Gastroesophageal sphincter (tissue), 3 donors: ENCODE measurements at regions not wholly inside any gene's neighbourhood (a gene's known extent, or its start where the extent isn't known, plus 50 kb on each side); places are given as distances from the start of the nearest gene placed in this dataset.

Source experiments
- POLR2A ChIP-seq, 2 donors: fragments of 450-650 bp; IDR thresholded peaks; one replicate each; pipeline ENCODE4 v1.6.1; 2017; ENCODE audit warnings: antibody characterized with exemption in 2 of 2, mild to moderate bottlenecking in 2 of 2, moderate library complexity in 1 of 2
- TF ChIP-seq, protein P1 (sequence below), 4 experiments: fragments of 200-600 bp in 2 of 4; fragments of 450-650 bp in 2 of 4; sonication (generic) in 1 of 4; IDR thresholded peaks; one replicate each; pipeline ENCODE4 v1.5.1; 2017 to 2019; ENCODE audit warnings: antibody characterized with exemption in 4 of 4, mild to moderate bottlenecking in 2 of 4, moderate library complexity in 2 of 4

DNA sequence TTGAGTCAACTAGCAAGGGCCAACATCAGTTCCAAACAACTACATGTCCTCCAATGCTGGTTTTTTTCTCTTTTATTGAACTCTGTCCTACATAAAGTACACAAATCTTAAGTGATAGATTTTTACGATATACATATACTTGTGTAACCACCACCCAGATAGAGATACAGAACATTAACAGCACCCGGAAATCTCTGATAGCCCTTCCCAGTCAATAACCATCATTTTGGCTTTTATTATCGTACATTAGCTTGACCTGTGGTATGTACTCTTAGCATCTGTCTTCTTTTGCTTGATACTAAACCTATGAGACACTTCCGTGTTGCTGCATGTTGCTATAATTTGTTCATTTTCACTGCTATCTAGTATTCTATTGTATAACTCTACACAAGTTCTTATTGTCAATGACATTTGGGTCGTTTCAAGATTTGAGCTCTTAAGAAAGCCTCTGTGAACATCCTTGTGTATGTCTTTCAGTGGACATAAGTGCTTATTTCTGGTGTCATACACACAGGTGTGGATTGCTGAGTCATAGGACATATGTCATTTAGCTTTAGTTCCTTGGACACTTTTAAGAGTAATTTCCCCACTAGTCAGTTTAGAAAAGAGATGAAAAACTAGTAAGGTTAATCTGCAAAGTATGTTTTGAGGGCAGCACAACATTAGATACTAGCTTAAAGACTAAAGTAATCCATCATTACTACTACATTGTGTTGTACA is 111.1 kb downstream of the PRLHR start:
- TF ChIP-seq POLR2A (IDR thresholded peaks at IDR 0.05), result no peak
- TF ChIP-seq, protein P1, sequence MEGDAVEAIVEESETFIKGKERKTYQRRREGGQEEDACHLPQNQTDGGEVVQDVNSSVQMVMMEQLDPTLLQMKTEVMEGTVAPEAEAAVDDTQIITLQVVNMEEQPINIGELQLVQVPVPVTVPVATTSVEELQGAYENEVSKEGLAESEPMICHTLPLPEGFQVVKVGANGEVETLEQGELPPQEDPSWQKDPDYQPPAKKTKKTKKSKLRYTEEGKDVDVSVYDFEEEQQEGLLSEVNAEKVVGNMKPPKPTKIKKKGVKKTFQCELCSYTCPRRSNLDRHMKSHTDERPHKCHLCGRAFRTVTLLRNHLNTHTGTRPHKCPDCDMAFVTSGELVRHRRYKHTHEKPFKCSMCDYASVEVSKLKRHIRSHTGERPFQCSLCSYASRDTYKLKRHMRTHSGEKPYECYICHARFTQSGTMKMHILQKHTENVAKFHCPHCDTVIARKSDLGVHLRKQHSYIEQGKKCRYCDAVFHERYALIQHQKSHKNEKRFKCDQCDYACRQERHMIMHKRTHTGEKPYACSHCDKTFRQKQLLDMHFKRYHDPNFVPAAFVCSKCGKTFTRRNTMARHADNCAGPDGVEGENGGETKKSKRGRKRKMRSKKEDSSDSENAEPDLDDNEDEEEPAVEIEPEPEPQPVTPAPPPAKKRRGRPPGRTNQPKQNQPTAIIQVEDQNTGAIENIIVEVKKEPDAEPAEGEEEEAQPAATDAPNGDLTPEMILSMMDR (IDR thresholded peaks at IDR 0.05), result no peak
